Stimulated activated naive CD4-positive, alpha-beta T cell treated with Interleukin-2 at 50 U/mL for 16 hours (primary cell): ENCODE measurements at regions not wholly inside any gene's neighbourhood (a gene's known extent, or its start where the extent isn't known, plus 50 kb on each side); places are given as distances from the start of the nearest gene placed in this dataset.

Experiments
- DNase-seq: peaks from one replicate; lab custom pipeline; 2025; lab: John Stamatoyannopoulos, UW

DNA sequence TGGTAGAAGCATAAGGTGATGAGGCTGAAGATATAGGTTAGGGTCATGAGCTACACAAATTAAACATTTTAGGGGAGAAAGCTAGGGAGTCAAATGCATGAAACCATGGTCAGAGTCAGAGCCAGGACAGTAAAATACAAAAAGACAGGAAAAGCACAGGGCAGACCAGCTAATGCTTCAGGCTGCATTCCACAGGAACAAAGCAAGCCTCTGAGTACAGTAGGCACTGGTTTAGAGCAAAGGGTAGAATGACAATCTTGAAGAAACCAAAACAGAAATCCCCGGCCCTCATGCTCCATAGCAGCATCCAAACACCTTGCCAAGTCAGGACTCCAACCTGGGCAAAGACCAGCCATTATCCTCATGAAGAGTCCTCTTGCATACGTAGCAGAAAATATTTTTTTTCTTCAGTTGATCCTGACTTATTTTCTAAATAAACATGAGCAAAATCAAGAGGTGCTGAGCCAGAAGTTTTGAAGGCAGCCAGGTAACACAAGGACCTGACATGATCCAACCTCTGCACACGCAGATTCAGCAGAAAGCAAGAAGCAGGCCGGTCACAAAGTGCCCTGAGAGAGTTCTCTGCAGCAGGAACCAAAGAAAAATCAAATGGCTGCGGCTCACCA lies 273.1 kb downstream of the TTLL7 start:
- no peak for DNase-seq

DNA sequence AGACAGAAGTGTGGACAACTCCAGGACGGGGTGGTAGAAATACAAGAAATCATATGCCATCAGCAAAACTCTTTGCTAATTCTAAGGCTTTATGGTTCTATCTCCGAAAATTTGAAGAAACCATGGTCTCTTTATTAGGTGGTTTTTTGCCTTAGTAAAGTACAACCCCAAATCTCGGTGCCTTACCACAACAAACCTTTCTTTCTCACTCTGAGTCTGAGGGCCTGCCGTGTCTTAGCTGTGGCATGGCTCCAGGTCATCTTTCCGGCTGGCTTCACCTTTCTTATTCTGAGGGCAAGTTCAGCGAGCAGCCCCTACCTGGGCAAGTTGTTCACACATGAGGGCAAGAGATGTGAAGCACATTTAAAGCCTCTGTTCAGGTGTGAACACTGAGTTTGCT lies 280.6 kb downstream of the TTLL7 start:
- no peak for DNase-seq

- DNase-seq: no peak
These were observed 281.1 kb downstream of the TTLL7 start for GRCh38 chr1:83717785-83718184.

- no peak for DNase-seq
These were observed 282.3 kb downstream of the TTLL7 start for GRCh38 chr1:83716641-83717040.

DNA sequence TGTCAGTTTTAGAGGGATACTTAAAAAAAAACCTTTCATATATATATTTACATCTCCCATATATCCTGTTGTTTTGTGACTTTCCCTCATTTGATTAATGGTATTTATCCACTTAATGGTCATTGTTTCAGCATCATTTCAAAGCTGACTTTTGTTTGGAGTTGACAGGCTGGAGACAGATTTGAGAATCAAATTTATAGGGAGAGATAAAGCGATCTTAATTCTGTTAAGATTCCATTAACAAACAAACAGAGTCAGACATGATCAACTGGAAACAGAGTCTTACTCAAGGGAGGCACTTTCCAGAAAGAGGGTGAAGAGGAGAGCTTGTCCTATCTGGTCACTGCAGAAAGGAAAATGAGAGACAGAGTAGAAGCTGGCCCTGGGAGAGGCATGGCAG lies 283.4 kb downstream of the TTLL7 start:
- no peak for DNase-seq

- DNase-seq: no peak
These were observed 289.3 kb downstream of the TTLL7 start for GRCh38 chr1:83709662-83710061.

DNA sequence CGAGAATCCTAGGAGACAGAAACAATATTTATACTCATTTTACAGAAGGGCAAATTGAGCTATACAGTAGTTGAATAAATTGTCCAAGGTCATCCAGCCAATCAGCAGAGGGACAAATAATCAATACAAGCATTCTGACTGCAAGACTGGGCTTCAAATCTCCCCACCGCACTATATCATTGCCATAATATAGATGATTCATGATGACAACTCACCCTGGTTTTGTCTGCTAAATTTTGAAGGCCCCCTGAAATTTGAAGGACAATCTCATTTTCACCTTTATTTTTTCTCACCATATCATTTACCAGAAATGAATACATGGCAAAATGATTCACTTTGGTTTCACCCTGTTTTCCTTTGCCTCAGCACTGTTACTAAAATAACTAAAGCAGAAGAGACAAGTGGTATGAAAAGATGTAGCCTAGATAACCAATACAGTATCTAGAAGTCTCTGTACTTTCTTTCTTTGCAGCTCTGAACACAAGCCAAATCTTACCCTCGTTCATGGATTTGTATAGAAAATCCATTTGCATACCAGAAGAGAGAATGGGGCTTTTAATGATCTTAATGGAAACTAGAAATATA lies 292.5 kb downstream of the TTLL7 start:
- DNase-seq: no peak

DNA sequence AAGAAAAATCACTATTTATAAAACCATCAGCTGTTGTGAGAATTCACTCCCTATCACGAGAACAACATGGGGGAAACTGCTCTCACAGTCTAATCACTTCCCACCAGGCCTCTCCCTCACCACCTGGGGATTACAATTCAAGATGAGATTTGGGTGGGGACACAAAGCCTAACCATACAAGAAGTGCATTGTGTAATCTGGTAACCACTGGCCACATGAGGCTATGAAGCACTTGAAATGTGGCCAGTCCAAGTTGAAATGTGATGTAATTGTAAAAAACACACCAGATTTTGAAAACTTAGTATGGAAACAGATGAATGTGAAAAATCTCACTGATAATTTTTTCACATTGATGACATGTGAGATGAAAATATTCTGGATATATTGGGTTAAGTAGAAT lies 293.8 kb downstream of the TTLL7 start:
- no peak for DNase-seq

DNA sequence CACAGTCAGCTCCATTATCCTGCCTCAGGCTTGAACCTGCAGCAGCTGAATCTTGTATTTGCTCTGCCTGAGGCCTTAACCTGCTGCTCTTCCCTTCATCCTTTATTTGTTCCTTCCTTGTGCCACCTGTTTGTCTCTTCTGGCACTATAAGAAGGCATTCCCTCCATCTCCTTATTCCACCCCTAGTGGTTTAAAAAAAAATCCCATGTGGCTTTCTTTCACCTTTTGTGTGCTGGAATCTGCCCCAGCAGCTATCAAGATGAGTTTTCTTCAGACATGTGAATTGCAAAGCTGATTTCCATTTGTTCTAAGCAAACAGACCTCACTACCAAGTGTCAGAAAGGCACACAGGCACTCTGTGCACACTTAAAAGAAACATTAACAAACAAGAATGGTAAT lies 294.6 kb downstream of the TTLL7 start:
- DNase-seq: no peak

DNA sequence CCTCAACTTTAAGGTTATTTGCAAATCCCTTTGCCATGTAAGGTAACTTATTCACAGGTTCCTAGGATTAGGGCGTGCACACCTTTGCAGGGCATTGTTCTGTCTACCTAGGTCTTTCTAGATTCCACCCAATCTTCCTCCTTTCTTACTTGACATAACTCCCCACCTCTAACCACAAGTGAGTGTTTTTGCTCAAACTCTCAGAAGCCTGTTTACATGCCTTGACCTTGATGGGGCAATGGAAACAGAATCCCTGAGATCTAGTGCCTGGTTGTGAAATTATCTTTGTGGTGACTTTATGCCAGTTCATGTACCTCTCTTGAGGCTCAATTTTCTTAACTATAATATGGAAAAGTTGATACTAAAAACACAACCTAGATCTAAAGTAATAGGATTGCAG lies 296.6 kb downstream of the TTLL7 start:
- no peak for DNase-seq

- no peak for DNase-seq
These were observed 297.6 kb downstream of the TTLL7 start for GRCh38 chr1:83701355-83701754.

DNA sequence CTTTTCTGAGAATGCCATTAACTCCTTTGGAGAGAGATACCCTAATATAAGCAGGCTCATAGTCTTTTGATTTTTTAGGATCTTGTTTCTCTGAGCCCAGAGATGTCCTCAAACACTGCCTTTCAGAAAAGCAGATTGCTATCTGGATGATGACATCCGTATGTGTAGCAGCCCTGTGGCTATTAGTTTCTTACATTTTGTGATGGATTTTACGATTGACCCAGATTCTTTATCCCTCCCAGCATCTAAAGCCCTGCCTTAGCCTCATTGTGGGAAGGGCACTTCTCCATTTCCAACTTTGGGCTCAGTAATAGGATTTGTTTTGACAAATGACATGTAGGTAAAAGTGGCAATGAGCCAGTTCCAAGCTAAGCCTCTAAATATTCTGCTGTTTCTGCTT lies 300.3 kb downstream of the TTLL7 start:
- DNase-seq: no peak

DNA sequence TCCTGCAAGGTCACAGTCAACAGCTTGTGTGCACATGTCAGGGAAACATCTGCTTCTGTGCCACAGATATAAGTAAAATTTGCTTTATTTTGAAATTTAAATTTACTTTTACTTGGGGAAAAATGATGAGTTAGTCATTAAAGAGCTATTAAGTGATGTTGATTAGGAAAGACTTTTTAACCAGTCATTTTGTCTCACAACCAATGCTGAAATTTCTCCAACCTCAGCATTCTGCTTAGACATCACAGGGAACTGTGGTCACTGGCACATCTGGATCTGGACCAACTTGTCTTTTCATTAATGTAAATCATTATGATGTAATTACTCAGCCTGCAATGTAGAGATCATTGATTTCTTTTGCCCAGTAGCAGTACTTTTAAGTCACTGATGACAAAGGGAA lies 301.0 kb downstream of the TTLL7 start:
- no peak for DNase-seq

- no peak for DNase-seq
These were observed 301.7 kb downstream of the TTLL7 start for GRCh38 chr1:83697220-83697619.

DNA sequence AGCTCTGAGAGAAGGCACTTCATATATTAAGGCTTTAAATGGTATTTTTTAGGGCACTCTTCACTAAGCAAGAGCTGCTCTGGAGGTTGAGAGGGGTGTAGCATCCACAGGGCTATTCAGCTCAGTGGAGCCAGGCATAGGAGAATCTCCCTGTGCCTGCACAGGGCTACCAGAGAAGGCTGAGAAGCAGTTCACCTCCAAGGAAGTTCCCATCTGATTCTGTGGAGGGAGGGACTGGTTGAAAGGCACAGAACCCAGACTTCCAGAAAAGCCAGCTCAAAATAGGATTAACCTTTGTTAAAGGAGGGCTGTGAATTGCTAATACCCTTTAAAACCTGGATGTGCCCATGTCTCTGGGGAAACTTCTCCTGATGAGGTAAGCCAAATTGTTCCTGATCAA lies 304.5 kb downstream of the TTLL7 start:
- no peak for DNase-seq

DNA sequence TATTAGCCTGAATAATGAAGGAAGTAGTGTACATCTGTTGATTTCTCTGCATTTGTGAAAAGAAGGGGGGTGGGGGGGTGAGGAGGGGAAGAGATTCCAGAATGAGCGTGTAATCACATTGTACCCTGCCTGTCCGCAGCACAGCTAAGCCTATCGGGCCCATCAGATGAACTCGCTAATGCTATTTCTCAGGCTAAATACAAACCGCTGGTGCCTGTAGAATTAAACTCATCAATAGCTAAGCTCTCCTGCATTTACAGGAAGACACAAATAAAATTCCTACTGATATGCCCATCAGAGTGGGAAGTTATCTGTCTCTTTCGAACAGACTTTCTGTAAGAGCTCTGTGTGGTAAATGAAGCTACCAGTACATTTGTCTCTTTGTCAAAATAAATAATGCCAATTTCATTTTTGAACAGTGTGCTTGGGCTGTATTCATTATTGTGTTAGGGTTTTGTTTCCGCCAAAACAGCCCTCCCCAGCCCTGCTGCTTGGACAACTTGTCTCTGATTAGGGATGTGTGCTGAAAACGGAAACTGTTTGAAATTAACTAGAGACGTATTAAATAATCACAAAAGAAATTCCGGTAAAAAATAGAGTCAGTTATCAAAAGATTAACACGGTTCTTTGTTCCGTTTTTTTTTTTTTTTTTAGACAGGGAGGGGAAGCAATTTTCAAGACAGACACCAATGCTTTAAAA lies 305.4 kb downstream of the TTLL7 start:
- DNase-seq: no peak

- DNase-seq: no peak
These were observed 306.2 kb downstream of the TTLL7 start for GRCh38 chr1:83692524-83693381.

DNA sequence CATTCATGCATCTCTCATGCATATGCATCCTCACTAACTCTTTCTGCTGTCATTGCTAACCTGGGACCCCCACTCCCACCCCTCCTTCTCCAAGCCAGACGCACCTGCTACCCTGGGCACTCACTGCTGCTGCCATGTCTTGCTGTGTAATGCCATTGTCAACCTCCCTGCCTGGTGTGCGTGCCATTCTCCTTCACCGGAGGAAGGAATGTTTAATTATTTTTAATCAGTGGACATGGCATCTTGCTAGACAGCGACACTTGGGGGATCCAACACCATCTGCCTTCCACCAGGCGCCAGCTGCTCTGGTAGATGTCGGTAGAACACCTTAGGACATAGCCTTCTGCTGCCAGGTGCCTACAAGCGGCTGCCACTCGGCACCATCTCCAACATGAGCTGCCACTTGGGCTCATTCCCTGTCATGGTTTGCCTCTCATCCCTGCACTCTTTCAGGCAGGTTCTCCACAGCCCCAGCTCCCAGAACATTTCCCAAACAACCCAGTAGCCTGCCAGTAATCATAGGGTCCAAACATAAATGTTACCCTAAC lies 306.9 kb downstream of the TTLL7 start:
- DNase-seq: no peak

DNA sequence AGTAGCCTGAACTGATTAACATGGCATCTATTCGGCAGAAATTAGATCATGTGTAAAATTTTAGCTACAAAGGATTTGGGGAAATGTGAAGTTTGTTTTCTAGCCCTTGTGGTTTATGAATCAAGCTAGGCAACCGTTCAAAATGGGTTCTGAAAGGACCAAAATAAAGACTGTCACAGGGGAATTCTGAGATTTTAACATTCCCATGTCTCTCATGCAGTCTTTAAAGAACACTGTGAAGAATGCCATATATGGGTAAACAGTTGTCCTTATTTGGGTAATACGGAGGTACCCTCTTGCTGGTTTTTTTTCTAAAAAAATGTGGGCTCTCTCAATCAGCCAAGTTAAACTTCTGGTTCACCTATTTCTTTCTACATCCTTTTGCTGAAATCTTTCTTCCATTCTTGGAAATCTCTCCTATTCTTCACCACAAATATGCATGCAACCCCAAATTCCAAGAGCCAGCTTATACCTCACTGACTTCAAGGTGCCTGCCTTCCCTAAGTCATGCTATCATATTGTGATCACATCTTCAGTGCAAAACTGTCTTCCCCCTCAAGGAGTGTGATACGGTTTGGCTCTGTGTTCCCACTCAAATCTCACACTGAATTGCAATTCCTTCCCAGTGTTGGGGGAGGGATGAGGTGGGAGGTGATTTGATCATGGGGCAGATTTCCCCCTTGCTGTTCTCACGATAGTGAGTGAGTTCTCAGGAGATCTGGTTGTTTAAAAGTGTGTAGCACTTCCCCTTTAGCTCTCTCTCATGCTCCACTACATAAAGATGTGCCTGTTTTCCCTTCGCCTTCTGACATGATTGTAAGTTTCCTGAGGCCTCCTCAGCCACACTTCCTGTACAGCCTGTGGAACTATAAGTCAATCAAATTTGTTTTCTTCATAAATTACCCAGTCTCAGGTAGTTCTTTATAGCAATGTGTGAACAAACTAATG lies 308.7 kb downstream of the TTLL7 start:
- DNase-seq: no peak

GRCh38 chr1:83682132-83682531 lies 316.8 kb downstream of the TTLL7 start:
- DNase-seq: no peak

DNA sequence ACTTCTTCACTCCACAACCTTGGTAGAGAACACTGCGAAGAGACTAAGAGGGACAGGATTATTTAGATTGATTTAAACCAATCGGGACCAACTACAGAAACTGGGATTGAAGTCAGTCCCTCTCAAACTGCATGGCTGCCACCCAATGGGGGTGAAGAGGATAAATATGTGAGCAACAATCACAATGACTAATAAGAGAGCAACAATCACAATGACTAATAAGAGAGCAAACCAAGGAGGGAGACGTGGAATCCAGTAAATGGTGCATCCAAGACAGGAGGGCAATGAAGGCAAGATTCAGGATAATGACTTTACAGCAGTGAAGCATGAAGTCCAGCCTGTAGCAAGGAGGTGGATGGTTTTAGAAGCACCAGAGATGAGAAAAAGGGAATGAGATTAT lies 322.8 kb downstream of the TTLL7 start:
- DNase-seq: no peak
